T1000 (cell line): ENCODE measurements at regions not wholly inside any gene's neighbourhood (a gene's known extent, or its start where the extent isn't known, plus 50 kb on each side); places are given as distances from the start of the nearest gene placed in this dataset.
"Not testable (repeated sequence)": the region's sequence is repeated elsewhere in the genome, so short reads cannot be mapped to it uniquely, and the experiment has no call there.

Experiments
- DNase-seq: peaks from one replicate; lab custom pipeline; 2025; ENCODE audit warnings: mixed read lengths; lab: John Stamatoyannopoulos, UW

GRCh38 chr7:35909870-35910357 is 109.1 kb downstream of the SEPTIN7 start:
- no peak for DNase-seq

GRCh38 chr7:35910621-35911020 is 109.8 kb downstream of the SEPTIN7 start:
- DNase-seq = not testable (repeated sequence)

- not testable (repeated sequence) for DNase-seq
These were observed 112.5 kb downstream of the SEPTIN7 start for GRCh38 chr7:35913350-35913749.

- not testable (repeated sequence) for DNase-seq
These were observed 113.4 kb downstream of the SEPTIN7 start for GRCh38 chr7:35914214-35914613.

- DNase-seq = not testable (repeated sequence)
These were observed 114.5 kb downstream of the SEPTIN7 start for GRCh38 chr7:35915247-35915955.

GRCh38 chr7:35918217-35918616 is 117.4 kb downstream of the SEPTIN7 start:
- not testable (repeated sequence) for DNase-seq

- not testable (repeated sequence) for DNase-seq
These were observed 118.8 kb downstream of the SEPTIN7 start for GRCh38 chr7:35919607-35920006.

- DNase-seq = not testable (repeated sequence)
These were observed 120.5 kb downstream of the SEPTIN7 start for GRCh38 chr7:35921338-35921737.

- not testable (repeated sequence) for DNase-seq
These were observed 123.8 kb downstream of the SEPTIN7 start for GRCh38 chr7:35924668-35925067.

GRCh38 chr7:35926966-35927365 is 126.1 kb downstream of the SEPTIN7 start:
- DNase-seq = not testable (repeated sequence)

GRCh38 chr7:35931134-35931533 is 130.3 kb downstream of the SEPTIN7 start:
- not testable (repeated sequence) for DNase-seq

- DNase-seq = not testable (repeated sequence)
These were observed 130.7 kb downstream of the SEPTIN7 start for GRCh38 chr7:35931551-35931950.

GRCh38 chr7:35940695-35941094 is 139.8 kb downstream of the SEPTIN7 start:
- DNase-seq = not testable (repeated sequence)

GRCh38 chr7:35945621-35946020 is 144.8 kb downstream of the SEPTIN7 start:
- DNase-seq = not testable (repeated sequence)

GRCh38 chr7:35955735-35956134 is 154.9 kb downstream of the SEPTIN7 start:
- DNase-seq = not testable (repeated sequence)

GRCh38 chr7:35956988-35957387 is 156.1 kb downstream of the SEPTIN7 start:
- not testable (repeated sequence) for DNase-seq

GRCh38 chr7:35961260-35961659 is 160.4 kb downstream of the SEPTIN7 start:
- not testable (repeated sequence) for DNase-seq

- DNase-seq = not testable (repeated sequence)
These were observed 161.8 kb downstream of the SEPTIN7 start for GRCh38 chr7:35962607-35963006.

GRCh38 chr7:35967366-35968139 is 166.7 kb downstream of the SEPTIN7 start:
- no peak for DNase-seq

- DNase-seq = no peak
These were observed 167.5 kb downstream of the SEPTIN7 start for GRCh38 chr7:35968140-35968940.

GRCh38 chr7:35969066-35969465 is 168.2 kb downstream of the SEPTIN7 start:
- DNase-seq = no peak

GRCh38 chr7:35970458-35970857 is 169.6 kb downstream of the SEPTIN7 start:
- DNase-seq = no peak
